Epithelial cell of proximal tubule (primary cell): ENCODE measurements at regions not wholly inside any gene's neighbourhood (a gene's known extent, or its start where the extent isn't known, plus 50 kb on each side); places are given as distances from the start of the nearest gene placed in this dataset.

ENCODE experiments used
- DNase-seq: peaks from one replicate; pipeline ENCODE4 v3.0.0-alpha.2; 2011; ENCODE audit warnings: low read depth
- H3K4me3 ChIP-seq: 2 replicates; pipeline ENCODE4 v1.5.1; 2011; ENCODE audit warnings: low read depth, mild to moderate bottlenecking, low read length
- CTCF ChIP-seq: conservative IDR thresholded peaks from 2 replicates; pipeline ENCODE4 v1.5.1; 2012; ENCODE audit warnings: low read depth, mild to moderate bottlenecking, low read length

- DNase-seq, result no peak
- TF ChIP-seq CTCF, result no peak
Measured at GRCh38 chr10:22058201-22058600, 54.7 kb upstream of the DNAJC1 start.

GRCh38 chr10:22054961-22055360 is 51.4 kb upstream of the DNAJC1 start:
- peak; percentile 45 for DNase-seq
- H3K4me3 ChIP-seq, result no peak overlapping the region
- no peak for TF ChIP-seq CTCF

More at GRCh38 chr10:22058201-22058600, 54.7 kb upstream of the DNAJC1 start:
- H3K4me3 ChIP-seq, result no peak overlapping the region
